BE2C (cell line): ENCODE measurements at regions not wholly inside any gene's neighbourhood (a gene's known extent, or its start where the extent isn't known, plus 50 kb on each side); places are given as distances from the start of the nearest gene placed in this dataset.

Experiments
- DNase-seq: peaks from one replicate; pipeline ENCODE4 v3.0.0-alpha.2; 2020
- H3K27me3 ChIP-seq: fragments of 250-450 bp; sonication (Bioruptor Pico); 2 replicates; pipeline ENCODE4 v1.5.1; 2020; ENCODE audit warnings: mild to moderate bottlenecking
- H3K36me3 ChIP-seq: fragments of 250-450 bp; sonication (Bioruptor Pico); 2 replicates; pipeline ENCODE4 v1.5.1; 2020; ENCODE audit warnings: mild to moderate bottlenecking
- H3K4me1 ChIP-seq: fragments of 250-450 bp; sonication (Bioruptor Pico); 2 replicates; pipeline ENCODE4 v1.5.1; 2020
- H3K4me3 ChIP-seq: 2 replicates; pipeline ENCODE4 v1.5.1; 2011; ENCODE audit warnings: low read depth, low read length
- H3K9me3 ChIP-seq: fragments of 250-450 bp; sonication (Bioruptor Pico); 2 replicates; pipeline ENCODE4 v1.5.1; 2020
- CTCF ChIP-seq: IDR thresholded peaks from 2 replicates; pipeline ENCODE4 v1.5.1; 2012; ENCODE audit warnings: mild to moderate bottlenecking, low read depth, low read length

DNA sequence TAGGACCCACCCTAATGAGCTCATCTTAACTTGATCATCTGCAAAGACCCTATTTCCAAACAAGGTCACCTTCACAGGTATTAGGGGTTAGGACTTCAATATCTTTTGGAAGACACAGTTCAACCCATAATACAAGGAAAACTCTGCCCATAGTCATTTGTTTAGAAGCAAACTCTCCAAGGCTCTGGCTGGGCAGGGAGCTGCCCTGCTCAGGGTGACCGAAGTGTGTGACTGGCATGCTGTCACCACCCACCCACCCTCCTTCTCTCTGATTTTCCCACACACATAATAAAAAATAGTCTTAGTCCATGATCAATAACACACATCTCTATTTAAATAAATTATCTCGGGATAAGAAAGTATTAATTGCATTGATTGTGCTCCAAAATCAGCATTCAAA lies 161.1 kb downstream of the KCTD15 start:
- no peak overlapping the region for H3K4me3 ChIP-seq
- H3K36me3 ChIP-seq, result no peaks in the 10 kb centered on the region
- H3K27me3 ChIP-seq, result no peaks in the 10 kb centered on the region
- no peaks in the 10 kb centered on the region for H3K9me3 ChIP-seq
- no peak for DNase-seq
- no peaks in the 10 kb centered on the region for H3K4me1 ChIP-seq
- TF ChIP-seq CTCF, result no peak

GRCh38 chr19:33960566-33960965 lies 163.9 kb downstream of the KCTD15 start:
- no peak for TF ChIP-seq CTCF
- Histone ChIP-seq H3K27me3 (no peaks in the 10 kb centered on the region), H3K4me1 (no peaks in the 10 kb centered on the region), H3K4me3 (no peak overlapping the region), H3K36me3 (no peaks in the 10 kb centered on the region), H3K9me3 (no peaks in the 10 kb centered on the region)
- no peak for DNase-seq

DNA sequence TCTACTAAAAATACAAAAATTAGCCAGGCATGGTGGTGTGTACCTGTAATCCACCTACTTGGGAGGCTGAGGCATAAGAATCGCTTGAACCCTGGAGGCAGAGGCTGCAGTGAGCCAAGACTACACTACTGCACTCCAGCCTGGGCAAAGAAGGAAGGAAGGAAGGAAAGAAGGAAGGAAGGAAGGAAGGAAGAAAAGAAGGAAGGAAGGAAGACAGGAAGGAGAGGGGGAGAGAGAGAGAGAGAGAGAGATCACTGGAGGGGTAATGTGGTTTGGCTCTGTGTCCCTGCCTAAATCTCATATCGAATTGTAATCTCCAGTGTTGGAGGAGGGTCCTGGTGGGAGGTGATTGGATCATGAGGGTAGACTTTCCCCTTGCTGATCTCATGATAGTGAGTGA lies 165.5 kb downstream of the KCTD15 start:
- no peak for TF ChIP-seq CTCF
- Histone ChIP-seq H3K9me3 (no peaks in the 10 kb centered on the region), H3K4me1 (no peaks in the 10 kb centered on the region), H3K36me3 (no peaks in the 10 kb centered on the region), H3K27me3 (no peaks in the 10 kb centered on the region), H3K4me3 (no peak overlapping the region)
- no peak for DNase-seq

- H3K27me3 ChIP-seq, result no peaks in the 10 kb centered on the region
- TF ChIP-seq CTCF, result no peak
- DNase-seq, result no peak
- H3K4me3 ChIP-seq, result no peak overlapping the region
- H3K9me3 ChIP-seq, result no peaks in the 10 kb centered on the region
- no peaks in the 10 kb centered on the region for H3K4me1 ChIP-seq
- H3K36me3 ChIP-seq, result no peaks in the 10 kb centered on the region
These were observed 166.8 kb downstream of the KCTD15 start for GRCh38 chr19:33963514-33963913.

GRCh38 chr19:33971073-33971472 lies 174.4 kb downstream of the KCTD15 start:
- Histone ChIP-seq H3K9me3 (no peaks in the 10 kb centered on the region), H3K4me1 (no peaks in the 10 kb centered on the region), H3K4me3 (no peak overlapping the region), H3K36me3 (no peaks in the 10 kb centered on the region), H3K27me3 (0 out of 2 replicates have a peak, but pooled peaks cover under 1% of the 10 kb centered on the region)
- no peak for DNase-seq
- TF ChIP-seq CTCF, result no peak

- no peaks in the 10 kb centered on the region for H3K36me3 ChIP-seq
- TF ChIP-seq CTCF, result no peak
- no peaks in the 10 kb centered on the region for H3K9me3 ChIP-seq
- no peak for DNase-seq
- H3K4me1 ChIP-seq, result no peaks in the 10 kb centered on the region
- H3K27me3 ChIP-seq, result 0 out of 2 replicates have a peak, but pooled peaks cover 3% of the 10 kb centered on the region
- no peak overlapping the region for H3K4me3 ChIP-seq
These were observed 181.4 kb downstream of the KCTD15 start for GRCh38 chr19:33977756-33978685.
